COLO829 (cell line): ENCODE measurements at regions not wholly inside any gene's neighbourhood (a gene's known extent, or its start where the extent isn't known, plus 50 kb on each side); places are given as distances from the start of the nearest gene placed in this dataset.
"Not testable (repeated sequence)": the region's sequence is repeated elsewhere in the genome, so short reads cannot be mapped to it uniquely, and the experiment has no call there.

Experiments used
- DNase-seq: peaks from one replicate; pipeline ENCODE4 v3.0.0; 2012; ENCODE audit warnings: low spot score

GRCh38 chr4:138797646-138798045 lies 217.9 kb upstream of the NOCT start:
- DNase-seq = no peak

DNA sequence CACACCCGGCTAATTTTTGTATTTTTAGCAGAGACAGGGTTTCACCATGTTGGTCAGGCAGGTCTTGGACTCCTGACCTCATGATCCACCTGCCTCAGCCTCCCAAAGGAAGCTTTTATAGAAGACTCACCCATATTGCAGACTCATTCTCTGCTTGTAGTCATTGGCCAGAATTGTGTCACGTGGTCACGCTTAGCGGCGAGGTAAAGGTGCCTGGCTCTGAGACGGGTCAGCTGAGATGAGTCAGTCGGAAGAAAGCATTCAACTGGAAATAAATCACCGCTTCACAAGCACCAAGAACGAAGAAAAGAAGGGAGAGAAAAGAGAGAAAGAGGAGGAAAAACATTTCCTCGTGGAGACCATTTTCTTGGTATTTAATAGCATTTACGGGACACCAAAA lies 218.8 kb upstream of the NOCT start:
- DNase-seq = no peak

DNA sequence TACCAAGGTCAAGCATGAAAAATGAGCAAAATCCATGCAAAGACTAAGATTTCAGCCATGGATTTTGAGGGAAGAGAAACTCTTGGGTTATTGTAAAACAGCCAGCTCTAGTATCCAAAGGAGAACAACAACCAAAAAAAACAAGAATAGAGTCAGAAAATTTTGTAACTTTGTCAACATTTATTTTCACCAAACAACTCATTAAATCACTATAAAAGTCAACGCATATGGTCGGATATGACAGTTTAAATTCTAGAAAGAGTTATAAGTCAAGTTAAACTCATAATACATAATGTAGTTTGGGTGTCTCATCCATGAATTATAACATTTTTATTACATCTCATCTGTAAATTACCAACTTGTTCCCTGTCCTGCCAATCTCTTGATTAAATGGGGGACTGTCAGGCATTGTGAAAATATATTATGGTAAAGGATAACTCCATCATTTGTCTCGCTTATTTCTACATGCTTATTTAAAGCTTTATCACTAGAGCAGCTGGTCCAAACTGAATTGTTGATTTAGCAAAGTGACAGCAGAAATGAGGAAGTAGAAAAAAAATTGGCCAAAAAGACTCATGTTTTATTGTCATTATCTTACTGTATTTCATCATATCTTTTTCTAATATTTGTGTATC lies 224.8 kb upstream of the NOCT start:
- DNase-seq = no peak

GRCh38 chr4:138789796-138790195 lies 225.8 kb upstream of the NOCT start:
- no peak for DNase-seq

GRCh38 chr4:138788857-138789256 lies 226.7 kb upstream of the NOCT start:
- no peak for DNase-seq

- no peak for DNase-seq
These were observed 227.3 kb upstream of the NOCT start for GRCh38 chr4:138788267-138788790.

DNA sequence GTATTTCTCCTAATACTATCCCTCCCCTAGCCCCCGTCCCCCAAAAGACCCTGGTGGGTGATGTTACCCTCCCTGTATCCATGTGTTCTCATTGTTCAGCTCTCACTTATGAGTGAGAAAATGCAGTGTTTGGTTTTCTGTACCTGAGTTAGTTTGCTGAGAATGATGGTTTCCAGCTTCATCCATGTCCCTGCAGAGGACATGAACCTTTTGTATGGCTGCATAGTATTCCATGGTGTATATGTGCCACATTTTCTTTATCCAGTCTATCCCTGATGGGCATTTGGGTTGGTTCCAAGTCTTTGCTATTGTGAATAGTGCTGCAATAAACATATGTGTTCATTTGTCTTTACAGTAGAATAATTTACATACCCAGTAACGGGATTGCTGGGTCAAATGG lies 235.8 kb upstream of the NOCT start:
- DNase-seq = not testable (repeated sequence)

- DNase-seq = no peak
These were observed 239.7 kb upstream of the NOCT start for GRCh38 chr4:138775890-138776289.

GRCh38 chr4:138775489-138775888 lies 240.1 kb upstream of the NOCT start:
- DNase-seq = no peak

DNA sequence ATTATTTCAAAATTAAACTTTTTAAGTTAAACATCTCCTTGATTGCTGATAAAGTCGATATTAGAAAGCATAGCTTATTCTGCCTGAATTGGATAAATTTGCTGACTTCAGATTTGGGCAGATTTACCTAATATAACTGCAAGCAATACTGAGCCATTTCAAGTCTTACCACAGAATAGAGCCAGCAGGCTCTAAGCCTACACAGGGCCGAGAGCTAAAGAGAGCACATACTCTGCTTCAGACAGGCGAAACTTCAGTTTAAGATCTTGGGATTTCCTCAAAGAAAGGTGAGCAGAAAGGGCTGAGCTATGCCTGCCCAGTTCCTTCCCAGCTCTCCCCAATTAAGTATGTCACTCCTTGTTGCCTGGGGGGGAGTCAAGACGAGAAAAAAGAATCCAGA lies 240.6 kb upstream of the NOCT start:
- no peak for DNase-seq

DNA sequence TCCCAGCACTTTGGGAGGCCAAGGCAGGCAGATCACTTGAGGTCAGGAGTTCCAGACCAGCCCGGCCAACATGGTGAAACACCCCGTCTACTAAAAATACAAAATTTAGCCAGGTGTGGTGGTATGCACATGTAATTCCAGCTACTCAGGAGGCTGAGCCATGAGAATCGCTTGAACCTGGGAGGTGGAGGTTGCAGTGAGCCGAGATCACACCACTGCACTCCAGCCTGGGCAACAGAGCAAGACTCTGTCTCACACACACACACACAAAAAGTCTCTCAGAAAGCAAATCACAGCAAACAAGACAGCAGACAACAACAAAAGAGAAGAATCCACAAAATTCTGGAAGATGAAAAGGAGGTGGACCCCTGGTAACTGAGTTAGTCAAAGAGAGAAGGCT lies 241.5 kb upstream of the NOCT start:
- DNase-seq = not testable (repeated sequence)

DNA sequence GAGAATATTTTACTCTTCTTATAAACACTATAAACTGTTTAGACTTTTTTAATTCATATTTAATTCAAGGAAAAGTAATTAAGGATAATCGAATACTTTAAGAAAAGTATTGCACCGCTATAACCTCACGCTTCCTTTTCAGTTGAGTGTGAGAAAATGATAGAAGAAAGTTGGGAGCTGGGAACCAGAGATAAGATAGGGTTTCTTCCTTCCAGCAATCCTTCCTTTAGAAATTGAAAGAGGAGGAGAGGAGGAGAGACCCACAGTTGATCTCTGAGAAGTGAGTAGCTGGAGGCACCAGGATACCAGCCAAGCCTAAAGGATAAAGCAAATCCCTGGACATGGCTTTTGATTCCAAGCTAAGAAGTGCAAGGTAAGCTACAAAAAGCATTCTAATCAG lies 242.3 kb upstream of the NOCT start:
- DNase-seq = no peak

GRCh38 chr4:138772366-138772765 lies 243.2 kb upstream of the NOCT start:
- DNase-seq = no peak

- DNase-seq = no peak
These were observed 244.8 kb upstream of the NOCT start for GRCh38 chr4:138770818-138771217.

- DNase-seq = no peak
These were observed 249.2 kb upstream of the NOCT start for GRCh38 chr4:138766332-138766731.

DNA sequence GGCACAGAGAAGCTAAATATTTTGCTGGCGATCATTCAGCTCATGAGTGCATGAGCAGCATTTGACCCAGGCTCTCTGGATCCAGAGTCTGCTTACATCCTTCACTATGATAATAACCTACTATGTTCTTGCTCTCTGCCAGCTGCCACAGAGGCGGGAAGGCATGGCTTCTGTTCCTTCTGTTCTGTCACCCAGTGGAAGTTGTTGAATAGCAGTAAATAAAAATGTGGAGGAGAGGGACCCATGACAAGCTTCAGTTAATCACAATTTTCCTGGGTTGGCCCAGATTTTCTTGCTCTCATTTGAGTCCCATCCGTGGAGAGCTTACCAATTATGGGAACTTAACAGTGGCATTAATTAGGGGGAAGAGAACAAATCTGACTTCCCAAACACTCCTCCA lies 250.1 kb upstream of the NOCT start:
- DNase-seq = no peak

DNA sequence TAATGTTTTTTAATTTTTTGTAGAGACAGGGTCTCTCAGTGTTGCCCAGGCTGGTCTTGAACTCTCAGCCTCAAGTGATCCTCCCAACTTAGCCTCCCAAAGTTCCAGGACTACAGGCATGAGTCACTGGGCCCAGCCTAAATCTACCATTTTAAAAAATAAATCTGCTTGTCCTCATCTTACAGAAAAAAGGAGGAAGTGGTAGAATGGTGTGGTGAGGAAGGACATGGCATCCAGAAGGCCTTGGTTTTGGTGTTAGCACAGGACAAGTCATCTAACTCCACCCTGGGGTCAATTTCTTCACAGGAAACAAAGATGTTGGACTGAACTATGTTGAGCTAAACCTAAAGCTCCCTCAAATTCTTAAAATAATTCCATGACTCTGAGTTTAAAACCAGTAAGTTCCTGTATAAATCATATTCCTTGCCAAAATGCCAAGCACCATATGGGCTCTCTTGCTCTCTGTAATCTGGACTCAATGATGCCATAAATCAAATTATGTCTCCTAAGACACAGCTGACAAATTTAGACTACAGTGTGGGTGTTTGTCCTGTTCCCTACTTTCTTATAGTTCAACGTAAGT lies 253.9 kb upstream of the NOCT start:
- no peak for DNase-seq

DNA sequence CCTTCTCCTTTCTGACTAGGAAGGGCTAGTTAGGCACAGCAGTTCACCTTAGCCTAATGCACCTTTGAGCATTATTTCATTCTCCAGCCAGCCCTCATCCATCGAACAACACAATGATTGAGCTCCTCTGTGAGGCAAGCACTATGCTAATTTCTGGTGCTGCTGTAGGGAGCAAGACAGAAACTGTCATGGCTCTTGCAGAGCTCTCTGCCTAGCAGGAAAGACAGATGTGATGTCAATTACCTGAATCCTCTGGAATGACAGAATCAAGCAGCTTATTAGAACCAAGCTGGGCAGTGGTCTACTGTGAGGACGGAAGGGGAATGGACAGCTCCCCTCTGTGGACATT lies 256.1 kb upstream of the NOCT start:
- DNase-seq = no peak

DNA sequence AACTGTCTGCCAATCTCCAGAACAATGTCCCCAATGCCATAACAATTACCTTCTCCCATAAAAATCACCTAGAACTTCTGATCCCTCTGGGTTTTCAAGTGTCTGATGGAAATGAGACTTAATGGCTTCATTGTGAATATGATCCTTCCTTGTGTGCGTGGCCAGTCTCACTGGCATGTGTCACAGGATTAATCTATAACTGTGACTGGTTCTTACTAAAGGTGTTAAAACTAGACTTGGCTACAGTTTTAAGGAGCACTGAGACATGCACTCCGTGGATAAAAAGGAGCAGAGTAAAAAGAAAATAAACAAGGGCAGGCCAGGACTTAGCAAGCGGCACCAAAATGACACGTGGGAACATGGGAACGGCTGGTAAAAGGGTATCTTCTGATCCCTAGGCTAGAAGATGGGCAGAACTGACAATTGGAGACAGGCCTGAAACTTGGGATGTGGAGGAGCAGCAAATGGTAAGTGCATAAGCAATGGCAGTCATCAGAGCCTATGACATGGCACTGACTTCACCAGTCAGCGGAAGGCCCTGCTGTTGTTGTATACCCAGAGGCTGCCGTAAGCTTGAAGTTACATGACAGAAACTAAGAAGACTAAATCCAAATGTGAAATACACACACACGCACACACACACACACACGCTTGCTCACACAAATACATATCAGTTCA lies 256.6 kb upstream of the NOCT start:
- no peak for DNase-seq

DNA sequence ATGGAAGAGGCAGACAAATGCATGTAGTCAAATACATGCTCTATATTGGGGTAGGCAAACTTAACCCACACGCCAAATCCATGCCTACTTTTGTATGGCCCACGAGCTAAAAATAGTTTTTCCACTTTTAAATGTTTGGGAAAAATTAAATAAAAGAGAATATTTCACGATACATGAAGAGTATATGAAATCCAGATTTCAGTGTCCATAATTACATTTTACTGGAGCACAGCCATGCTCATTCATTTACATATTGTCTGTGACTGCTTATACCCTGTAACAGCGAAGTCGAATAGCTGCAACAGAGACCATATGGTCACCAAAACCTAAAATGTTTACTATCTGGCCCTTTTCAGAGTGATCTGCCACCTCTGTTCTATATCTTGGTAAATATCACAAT lies 257.4 kb upstream of the NOCT start:
- DNase-seq = no peak

DNA sequence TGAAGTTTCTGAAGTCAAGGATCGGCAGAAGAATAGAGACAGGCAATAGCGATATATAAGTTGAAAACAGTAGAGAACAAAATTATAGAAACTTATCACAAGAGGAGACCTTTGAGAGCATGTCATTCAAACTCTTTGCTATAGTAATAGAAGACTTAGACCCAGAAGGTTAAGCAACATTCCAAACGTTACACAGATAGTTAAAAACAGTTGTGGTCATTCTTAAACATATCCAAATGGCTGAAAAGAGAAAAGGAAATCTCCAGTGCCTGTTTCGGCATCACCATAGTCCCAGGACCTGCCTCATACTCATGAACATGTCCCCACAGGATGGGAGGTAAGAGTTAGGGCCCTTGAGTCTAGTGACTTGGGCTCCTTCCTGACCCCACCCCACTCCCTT lies 258.1 kb upstream of the NOCT start:
- DNase-seq = no peak

GRCh38 chr4:138756519-138756918 lies 259.1 kb upstream of the NOCT start:
- no peak for DNase-seq

GRCh38 chr4:138751309-138751708 lies 264.3 kb upstream of the NOCT start:
- DNase-seq = no peak

DNA sequence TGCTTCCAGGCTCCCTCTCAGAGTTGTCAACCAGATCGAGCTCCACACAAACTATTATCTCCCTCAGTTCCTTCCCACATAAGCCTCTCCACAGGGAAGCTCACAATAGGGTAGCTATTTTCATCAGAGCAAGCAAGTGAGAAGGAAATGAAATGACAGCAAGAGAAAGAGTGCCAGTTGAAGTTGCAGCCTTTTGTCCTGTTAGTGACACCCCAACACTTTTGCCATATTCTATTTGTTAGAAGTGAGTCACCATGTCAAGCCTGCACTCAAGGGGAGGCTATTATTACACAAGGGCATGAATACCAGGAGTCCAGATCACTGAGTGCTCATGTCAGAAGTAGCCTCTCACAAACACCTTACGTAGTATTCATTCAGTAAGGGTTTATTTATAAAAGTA lies 266.3 kb upstream of the NOCT start:
- DNase-seq = no peak
